GF-D8 (cell line): ENCODE measurements at regions not wholly inside any gene's neighbourhood (a gene's known extent, or its start where the extent isn't known, plus 50 kb on each side); places are given as distances from the start of the nearest gene placed in this dataset.
"Not testable (repeated sequence)": the region's sequence is repeated elsewhere in the genome, so short reads cannot be mapped to it uniquely, and the experiment has no call there.

Source experiments
- DNase-seq: peaks from one replicate; lab custom pipeline; 2025; lab: John Stamatoyannopoulos, UW

DNA sequence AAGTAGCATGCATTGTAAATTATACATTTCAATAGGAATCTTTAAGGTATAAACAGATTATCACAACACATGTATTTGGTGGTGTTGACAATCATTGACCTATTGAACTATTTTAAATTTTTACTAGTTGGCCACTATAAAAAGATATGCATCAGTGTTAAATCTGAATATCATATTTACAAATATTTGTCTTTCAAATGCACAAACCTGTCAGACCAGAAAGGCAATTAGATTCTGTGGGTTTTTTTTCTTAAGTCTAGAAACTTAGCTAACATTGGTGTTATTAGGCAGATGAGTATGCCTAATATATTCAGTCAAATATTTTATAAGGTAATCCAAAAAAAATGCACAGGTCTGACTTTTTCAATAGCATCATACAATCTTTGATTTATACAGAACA, 241.4 kb upstream of the DGKB start:
- DNase-seq: no peak

DNA sequence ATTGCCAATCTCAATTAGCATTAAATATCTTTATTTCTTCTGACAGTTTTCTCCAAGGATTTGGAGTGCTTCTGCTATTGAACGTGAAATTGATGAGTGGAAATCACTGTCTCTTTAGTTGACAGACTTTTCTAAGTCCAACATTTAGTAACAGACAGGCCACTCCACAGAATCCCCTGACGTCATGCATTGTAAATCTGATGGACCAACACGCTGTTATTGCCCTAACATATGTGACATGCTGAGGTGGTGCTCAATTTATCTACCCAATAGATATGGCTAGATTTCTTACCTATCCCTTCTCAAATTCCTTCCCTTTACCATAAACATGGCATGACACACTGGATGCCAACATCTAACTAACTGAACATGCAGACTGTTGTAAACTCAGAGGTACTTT, 240.6 kb upstream of the DGKB start:
- no peak for DNase-seq

DNA sequence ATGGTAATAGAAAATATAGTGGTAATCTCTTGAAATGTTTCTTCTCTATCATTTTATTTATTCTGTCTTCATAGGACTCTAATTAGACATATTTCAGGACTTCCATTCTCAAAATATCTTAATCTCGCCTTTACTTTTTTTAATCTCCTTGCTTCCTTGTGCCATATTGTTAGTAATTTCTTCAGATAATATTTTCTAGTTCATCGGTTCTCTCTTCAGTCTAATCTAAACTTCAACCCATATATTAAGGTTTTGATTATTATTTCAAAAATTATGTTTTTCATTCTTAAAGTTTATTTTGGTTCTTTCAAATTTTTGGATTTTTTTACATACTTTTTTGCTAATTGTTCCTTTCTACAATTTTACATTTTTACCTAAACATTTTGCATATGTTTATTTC, 237.9 kb upstream of the DGKB start:
- DNase-seq: no peak

DNA sequence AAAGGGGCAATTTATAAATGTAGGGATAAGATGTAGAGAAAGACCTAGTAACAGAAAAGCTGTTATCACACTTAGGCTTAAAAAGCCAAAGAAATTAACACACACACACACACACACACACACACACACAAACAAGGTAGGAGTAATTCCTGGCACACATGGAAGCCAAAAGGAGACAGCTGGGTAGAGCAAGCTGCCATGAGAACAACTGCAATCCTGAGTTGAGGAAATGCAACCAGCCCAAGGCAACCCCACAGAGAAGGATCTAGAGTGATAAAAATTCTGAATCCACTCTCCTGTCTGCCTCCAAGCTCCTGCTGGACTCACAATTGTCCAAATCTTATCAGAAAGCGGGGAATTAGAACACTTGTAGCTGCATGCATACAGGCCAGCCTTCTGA, 229.1 kb upstream of the DGKB start:
- DNase-seq: no peak

DNA sequence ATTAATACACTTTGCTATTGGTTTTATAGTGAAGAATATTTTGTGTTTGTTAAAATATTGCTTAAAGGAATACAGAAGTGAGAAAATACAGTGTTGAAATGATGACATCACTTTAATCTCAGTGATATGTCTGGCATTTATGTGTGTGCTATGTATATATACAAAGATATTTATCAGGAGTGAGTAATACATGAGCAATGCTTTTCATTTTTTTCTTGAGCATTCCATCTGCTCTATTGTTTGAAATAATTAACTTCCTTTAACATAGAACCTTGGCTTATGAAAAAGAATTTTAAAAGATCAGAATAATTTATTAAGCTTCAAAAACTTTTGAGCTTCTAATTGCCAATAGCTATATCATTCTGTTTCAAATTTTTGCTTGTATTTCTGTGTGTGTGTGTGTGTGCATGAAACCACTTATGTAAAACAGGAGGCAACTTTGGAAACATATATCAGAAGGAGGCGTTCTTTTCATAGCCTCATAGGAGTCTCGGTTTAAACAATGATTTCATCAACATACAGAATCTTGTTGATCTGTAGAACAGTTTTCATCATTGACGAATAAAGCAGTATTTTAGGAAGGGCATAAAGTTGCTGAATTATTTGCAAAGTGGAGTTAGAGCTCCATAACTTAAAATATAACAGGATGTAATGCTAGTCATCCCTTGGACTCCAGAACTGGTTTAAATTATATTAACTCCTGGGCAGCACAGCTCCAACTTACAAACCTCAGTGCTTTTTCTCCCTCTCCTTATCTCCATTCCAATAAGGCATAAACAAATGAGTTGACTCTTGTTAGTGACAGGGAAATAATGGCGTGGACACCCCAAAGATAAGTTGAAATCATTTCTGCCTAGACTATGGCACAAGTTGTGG, 228.4 kb upstream of the DGKB start:
- DNase-seq: no peak

DNA sequence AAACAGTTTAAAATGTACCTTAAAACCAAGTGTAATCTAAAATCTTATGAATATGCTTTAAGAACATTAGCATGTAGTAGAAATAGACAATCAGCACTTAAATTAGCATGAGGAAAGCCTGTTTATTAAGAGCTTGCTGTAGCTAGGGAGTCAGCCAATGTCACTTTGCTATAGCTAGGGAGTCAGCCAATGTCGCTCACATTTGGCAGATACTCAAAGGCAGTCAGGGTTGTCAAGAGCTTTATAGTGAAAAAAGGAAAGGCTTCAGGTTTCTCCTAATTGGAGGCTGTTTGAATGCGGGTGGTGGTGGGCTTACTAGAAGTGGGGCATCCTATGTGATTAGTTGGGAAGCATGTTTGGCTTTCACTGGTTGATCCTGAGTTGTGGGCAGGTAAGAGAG, 226.2 kb upstream of the DGKB start:
- no peak for DNase-seq

DNA sequence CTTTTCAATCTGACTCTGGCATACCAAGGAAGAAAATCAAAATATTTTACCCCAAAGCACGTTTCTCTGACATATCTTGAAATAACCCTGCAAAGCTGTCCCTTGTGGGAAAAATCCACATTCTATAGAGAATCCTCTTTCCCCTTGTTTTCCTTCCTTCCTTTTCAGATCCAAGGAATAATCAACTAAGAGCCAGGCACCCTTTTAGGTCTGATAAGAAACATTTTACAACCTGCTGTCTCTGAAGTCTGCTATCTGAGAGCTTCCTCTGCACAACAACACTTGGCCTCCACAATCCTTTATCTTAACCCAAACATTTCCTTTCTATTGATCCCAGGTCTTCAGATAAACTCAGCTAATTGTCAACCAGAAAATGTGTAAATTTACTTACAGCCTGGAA, 224.1 kb upstream of the DGKB start:
- not testable (repeated sequence) for DNase-seq

DNA sequence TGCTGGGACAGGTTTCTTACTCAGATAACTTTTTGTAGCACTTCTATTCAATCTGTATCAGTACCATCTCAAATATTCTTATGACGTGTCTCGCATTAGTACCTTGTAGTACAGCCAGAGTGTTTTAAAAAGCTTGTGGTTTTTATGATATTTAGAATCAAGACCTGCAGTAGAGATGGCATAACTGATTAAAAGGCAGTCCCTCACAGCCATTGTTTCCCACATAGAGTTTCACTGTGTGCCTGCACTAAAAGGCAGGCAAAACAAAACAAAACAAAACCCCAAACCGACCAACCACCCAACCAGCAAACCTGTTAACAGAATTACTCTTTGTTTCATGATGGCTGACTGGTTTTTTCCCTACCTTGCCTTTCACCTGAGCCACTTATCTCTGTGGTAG, 221.3 kb upstream of the DGKB start:
- DNase-seq: no peak

DNA sequence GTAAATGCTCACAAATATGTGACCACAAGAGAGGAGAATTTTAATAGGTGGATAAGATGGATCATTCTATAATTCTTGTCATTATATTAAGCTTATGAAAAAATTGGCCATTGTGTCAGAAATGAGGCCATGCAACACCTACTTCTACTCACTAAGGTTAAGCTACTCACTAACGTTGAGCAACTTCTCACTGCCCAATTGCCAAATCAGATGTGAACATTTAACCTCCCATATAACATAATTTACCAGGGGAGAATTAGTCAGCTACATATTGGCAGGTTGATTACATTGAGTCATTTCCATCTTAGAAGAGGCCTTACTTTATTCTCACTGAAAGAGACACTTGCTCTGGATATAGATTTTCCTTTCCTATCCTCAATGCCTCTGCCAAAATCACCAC, 211.2 kb upstream of the DGKB start:
- DNase-seq: no peak

DNA sequence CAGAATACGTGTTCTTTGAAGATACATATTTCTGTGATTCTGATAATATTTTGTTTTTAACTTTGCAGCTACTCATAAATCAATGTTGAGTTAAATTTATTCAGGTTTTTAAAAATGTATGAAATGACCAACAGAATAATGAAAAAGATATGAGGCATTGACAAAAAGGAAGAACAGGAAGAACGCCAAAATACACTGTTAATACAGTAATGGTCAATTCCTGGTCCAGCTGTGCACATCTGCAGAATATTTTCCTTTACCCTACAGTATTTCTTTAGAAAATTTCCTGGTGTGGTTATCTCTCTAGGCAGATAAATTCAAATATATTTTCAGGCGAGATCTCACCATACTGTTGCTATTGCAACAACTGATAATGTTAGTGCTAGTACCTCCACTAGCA, 203.2 kb upstream of the DGKB start:
- DNase-seq: no peak

DNA sequence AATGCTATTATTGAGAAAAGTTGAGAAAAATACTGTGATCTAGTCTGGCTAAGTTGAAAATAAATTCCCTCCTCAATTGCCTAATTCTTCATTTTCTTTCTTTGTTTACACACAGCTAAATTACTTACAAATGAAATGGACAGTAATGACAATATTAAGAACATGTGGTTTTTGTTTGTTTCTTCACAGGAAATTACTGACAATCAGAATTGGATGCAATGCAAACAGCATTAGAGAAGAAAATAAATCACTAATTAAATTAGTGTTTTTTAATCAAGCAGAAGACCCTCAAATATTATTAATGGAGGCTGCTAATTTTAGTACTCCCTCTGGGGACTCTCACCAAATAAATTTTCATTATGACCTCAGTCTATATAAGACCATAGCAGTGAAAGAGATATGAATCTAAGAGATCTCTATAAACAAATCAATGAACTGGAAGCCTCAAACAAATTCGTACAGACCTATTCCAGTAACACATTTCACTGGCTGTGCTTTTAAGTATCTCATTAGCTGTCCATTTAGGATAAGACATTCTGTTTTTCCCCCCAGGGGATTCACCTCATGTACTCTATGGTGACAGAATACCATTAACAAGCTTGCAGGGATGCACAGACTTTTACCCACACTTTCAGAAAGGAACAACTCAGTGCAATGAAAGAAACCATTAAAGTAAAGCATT, 202.0 kb upstream of the DGKB start:
- no peak for DNase-seq

DNA sequence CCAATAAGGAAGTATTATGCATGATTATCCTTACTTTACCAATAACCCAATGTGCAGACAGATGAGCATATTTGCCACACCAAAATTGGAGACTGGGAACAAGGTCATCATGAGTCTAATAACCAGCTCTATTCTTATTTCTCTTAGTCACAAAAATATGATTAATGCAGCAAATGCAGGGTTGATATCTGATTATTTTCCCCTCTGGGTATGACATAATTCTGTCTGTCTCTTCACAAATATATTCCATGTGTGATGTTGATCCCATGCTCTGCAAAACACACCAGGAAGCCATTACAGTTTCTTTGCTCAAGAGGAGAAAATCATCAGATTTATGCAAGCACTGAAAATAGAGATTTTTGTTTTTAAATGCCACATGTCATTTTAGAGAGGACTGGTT, 196.5 kb upstream of the DGKB start:
- no peak for DNase-seq

DNA sequence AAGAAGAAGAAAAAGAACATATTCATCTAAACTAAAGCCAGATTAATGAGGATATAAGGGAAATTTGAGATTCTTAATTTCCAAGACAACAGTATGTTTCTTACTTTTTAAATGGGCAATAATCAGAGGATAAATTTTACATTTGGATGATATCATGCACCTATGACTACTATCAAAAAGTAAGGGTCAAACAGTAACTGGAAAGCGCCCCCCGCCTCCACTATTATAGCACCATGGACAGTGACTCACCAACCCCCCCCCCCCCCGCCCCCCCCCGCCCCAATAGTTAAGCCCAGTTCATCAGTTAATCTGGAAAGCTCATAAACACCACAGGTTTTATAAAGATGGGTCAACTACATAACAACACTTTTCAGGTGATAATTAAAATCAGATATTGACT, 194.3 kb upstream of the DGKB start:
- no peak for DNase-seq

DNA sequence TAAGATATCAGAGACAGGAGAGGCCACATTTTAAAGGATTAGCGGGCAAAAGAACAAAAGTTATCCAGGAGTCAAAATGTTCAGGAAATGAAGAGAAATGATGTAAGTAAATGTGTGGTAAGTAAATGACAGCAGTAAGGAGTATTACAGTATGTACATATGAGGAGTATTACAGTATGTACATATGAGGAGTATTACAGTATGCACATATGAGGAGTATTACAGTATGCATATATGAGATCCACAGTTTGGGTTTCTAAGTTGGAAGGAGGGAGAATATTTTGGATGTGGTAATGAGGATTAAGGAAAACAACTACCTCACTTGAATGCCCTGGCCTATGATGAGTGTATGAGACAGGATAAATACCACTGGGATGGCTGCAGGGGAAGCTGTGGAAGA, 192.4 kb upstream of the DGKB start:
- DNase-seq: no peak

DNA sequence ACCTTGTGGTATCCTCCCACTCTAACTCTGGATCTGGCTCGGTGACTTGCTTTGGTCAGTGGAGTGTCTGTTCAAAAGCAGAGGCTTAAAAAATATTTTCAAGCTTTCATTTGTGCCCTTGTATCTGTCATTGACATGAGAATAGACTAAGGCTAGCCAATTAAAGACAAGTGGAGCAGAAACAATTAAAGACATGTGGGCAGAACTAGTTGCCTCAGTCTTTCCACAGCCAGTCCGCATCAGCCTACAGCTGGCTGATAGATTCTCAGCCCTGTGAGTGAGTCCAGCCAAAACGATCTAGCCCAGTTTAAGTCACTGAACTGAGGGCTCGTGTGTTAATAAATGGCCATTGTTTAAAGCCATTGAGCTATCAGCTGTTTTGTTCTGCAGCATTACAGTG, 185.2 kb upstream of the DGKB start:
- no peak for DNase-seq

DNA sequence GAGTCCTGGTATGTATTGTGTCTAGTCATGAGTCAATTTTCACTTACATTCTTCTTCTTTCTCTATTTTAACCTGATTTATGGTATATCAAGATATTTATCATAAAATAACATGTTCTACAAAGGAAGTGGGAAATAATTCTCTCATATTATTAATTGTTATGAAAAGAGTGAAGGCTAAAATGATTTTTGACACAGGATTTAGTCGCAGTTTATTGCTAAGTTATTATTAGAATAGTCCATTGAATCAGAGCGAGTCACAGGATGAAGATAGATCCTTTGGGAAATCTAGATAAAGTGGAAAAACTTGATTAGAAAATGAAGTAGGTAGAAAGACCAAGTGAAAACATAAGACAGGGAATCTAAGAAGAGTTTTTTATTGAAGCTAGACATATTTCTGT, 184.3 kb upstream of the DGKB start:
- DNase-seq: no peak

DNA sequence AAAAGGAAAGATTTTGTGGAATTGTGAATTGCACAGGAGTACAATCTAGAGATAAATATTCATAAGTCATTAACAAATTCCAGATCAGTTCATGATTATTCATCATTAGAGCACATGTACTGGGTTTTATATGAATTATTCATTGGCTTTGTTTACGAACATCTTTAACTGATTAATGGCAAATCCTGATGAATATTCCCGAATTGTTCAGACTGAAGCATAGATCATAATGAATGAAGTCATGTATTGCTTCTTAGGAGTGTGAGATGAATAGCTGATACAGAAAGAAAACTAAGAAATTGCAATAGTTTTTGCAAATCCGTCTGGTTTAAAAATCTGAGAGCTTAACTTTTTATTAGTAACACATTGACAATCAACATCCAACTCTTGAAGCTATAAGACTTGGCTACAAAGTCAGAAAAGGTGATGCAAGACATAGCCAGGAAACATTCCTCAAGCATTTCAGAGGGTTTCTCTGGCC, 183.6 kb upstream of the DGKB start:
- DNase-seq: no peak

DNA sequence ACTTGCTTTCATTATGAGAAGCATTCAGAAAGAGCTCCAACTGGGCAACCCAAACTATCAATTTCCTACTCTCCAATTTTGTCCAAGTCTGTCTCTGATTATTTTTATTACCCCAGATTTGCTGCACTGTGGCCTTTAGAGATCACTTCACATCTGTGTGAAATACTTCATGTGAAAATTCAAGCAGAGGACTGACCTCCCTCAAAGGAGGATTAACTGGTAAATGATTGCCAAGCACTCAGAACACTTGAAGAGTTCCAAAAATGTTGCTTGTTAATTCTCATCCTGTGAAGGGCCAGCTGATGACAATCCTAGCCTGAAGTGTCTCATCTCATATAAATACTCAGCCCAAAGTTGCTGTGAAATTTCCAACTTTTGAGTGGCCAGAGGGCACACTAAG, 182.8 kb upstream of the DGKB start:
- no peak for DNase-seq

DNA sequence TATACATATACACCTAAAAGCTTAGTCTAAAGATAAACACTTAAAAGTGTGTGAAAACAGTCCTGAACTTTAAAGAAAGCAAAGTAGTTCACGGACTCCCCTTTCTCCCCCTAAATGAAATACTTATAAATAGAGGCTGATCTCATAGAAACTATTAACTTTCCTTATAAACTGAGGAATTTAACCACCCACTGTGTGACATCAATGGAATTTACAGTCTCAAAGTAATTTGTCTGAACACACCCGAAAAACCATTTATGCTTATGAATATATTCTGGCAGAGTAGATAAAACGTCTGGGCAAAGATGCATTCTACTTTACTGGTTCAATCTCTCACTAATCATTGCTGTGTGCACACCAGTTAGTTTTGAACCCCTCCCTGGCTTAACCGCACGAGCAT, 181.8 kb upstream of the DGKB start:
- no peak for DNase-seq

DNA sequence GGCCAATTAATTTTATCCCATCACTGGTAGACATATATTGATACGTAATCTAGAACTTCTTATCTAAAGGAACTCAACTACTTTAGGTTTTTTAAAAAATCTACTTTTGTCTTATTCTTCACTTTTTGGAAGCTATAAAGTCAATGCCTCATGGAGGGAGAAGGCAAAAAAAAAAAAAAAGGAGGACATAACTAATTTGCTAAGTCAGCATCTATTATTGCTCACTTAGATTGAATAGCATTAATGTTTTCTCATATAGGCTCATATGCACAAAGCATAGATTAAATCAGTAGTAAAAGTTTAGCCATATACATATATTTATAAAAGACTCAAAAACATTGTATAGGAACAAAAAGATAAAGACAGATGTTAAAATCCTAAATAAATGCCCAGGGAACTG, 179.3 kb upstream of the DGKB start:
- no peak for DNase-seq

DNA sequence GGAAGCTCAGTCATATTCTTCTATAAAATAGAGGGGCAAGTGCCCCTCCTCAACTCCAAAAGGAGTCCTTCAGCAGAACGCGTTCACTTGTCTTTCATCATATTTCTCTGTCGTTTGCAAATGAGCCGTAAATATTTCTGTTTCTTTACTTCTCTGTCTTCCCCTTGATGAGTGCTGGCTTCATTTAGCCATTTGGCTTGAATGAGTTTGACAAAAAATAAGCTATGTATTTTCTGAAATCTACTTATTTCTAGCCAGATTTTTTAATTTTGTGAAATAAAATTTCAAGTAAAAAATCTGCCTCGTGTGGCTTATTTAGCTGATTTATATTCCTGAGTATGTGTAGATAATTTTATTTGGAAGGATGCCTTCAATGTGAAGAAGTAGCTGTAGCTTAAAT, 170.8 kb upstream of the DGKB start:
- no peak for DNase-seq

DNA sequence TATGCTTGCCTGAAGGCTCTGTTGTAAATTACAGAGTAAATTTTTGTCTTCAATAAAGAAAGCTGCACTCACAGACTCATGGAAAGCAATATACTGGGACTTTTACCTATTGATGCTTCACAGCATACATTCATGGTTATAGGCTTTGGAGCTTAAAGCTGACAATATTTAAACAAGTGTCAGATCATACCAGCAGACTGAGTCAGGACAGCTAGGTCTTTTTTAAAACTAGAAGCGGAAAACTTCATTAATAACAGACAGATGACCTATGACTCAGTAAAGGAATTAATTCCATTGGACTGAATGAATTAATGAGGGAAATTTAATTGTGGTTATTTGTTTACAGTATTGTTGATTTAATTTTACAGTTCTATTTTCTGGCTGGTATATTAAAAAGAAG, 165.8 kb upstream of the DGKB start:
- DNase-seq: no peak

DNA sequence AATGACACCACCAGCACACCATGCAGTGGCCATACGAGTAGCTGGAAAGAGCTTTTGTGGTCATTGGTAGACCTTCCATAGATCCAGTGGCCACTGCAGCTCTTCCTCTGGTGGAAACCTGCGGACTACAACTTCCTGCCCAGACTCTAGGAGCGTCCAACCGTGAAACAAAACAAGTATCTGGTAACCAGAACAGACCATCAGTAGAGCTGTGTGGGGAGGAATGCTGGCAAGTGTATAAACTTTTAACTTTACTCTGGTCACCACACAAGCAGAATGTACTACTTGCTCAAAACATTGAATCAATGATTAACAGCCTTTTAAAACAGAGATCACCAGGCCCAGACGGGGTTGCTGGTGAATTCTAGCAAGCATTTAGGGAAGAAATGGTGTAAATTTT, 154.7 kb upstream of the DGKB start:
- DNase-seq: no peak

DNA sequence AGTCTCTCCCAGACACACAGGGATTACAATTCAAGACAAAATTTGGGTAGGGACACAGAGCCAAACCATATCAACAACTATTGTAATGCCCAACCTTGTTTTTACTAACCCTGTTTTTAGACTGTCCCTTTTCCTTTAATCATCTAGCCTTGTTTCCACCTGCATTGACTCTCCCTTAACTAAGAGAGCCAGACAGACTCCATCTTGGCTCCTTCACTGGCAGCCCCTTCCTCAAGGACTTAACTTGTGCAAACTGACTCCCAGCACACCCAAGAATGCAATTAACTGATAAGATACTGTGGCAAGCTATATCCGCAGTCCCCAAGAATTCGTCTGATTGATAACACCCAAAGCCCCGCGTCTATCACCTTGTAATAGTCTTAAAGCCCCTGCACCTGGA, 151.8 kb upstream of the DGKB start:
- DNase-seq: not testable (repeated sequence)
